HepG2 (cell line): ENCODE measurements at regions not wholly inside any gene's neighbourhood (a gene's known extent, or its start where the extent isn't known, plus 50 kb on each side); places are given as distances from the start of the nearest gene placed in this dataset.
A peak's percentile ranks its signal among the peaks of the same experiment; 100 is the strongest.

Source experiments
- ATAC-seq: fragments of 200-7000 bp; cut with Tn5 transposase; 3 replicates; pipeline ENCODE4 v1.9.1; 2020; ENCODE audit warnings: mild to moderate bottlenecking, moderate library complexity
- BruUV-seq: library from RNA; stranded (reverse); fragments of 400-500 nt; replicated peaks from 2 replicates; lab custom pipeline; 2021; lab: Mats Ljungman, UMichigan
- CTCF ChIA-PET: fragments of 300-600 bp; formaldehyde crosslinking; extraction: SDS; loops from one replicate; lab custom pipeline; 2021; ENCODE audit warnings: low total read pairs, inconsistent platforms, low intra/inter-chr PET ratio; lab: Yijun Ruan, JAX
- POLR2A ChIA-PET: fragments of 350-600 bp; sonication (Branson Sonifier 250); formaldehyde crosslinking; loops from one replicate; lab custom pipeline; 2020; ENCODE audit warnings: antibody characterized with exemption, inconsistent platforms; lab: Yijun Ruan, JAX
- DNase-seq: peaks from one replicate; pipeline ENCODE4 v3.0.0-alpha.2; 2015; ENCODE audit warnings: low spot score
- FAIRE-seq: peaks from 3 replicates; lab custom pipeline; 2011; peaks lifted over from hg19 to GRCh38; lab: Jason Lieb, UNC
- H2AFZ ChIP-seq: one replicate; pipeline ENCODE4 v1.6.1; 2011; ENCODE audit warnings: low read length, inconsistent platforms
- H3K27ac ChIP-seq: fragments of 300-600 bp; 3 replicates; pipeline ENCODE4 v1.8.0; 2011; ENCODE audit warnings: mixed run types, mild to moderate bottlenecking, mixed read lengths, low read length, inconsistent platforms; ENCODE audit not compliant: insufficient read depth; ENCODE audit errors: extremely low read length
- H3K27me3 ChIP-seq, 2 experiments: fragments of 200-600 bp in 1 of 2; 2 replicates in 1 of 2; 3 replicates in 1 of 2; pipeline versions ENCODE4 v1.6.0 to v1.8.0; 2011; ENCODE audit warnings: low read length in 2 of 2, mild to moderate bottlenecking in 2 of 2, moderate library complexity in 2 of 2, inconsistent platforms in 1 of 2; ENCODE audit not compliant: insufficient read depth in 2 of 2, control insufficient read depth in 1 of 2
- H3K36me3 ChIP-seq, 2 experiments: fragments of 200-600 bp in 1 of 2; replicated peaks in 1 of 2; 2 replicates in 1 of 2; 3 replicates in 1 of 2; pipeline versions ENCODE4 v1.5.1 to v1.8.0; 2011; ENCODE audit warnings: low read length in 2 of 2, inconsistent platforms in 1 of 2; ENCODE audit not compliant: insufficient read depth in 2 of 2, control insufficient read depth in 1 of 2
- H3K4me1 ChIP-seq: 2 replicates; pipeline ENCODE4 v1.5.1; 2012; ENCODE audit warnings: low read length, inconsistent platforms; ENCODE audit not compliant: insufficient read depth
- H3K4me2 ChIP-seq: 2 replicates; pipeline ENCODE4 v1.6.0; 2011; ENCODE audit warnings: low read depth, low read length, inconsistent platforms
- H3K4me3 ChIP-seq, 3 experiments: fragments of 200-600 bp in 1 of 3; sonication (generic), shearing (Covaris generic) in 1 of 3; replicated peaks in 1 of 3; 2 replicates each; pipeline ENCODE4 v1.5.1; 2011 to 2016; ENCODE audit warnings: low read length in 3 of 3, inconsistent platforms in 2 of 3, low read depth in 2 of 3, mild to moderate bottlenecking in 2 of 3, control low read depth in 1 of 3, mixed read lengths in 1 of 3; ENCODE audit not compliant: insufficient read depth in 1 of 3
- H3K79me2 ChIP-seq: one replicate; pipeline ENCODE4 v1.6.1; 2011; ENCODE audit warnings: low read length, inconsistent platforms; ENCODE audit not compliant: insufficient read depth
- H3K9ac ChIP-seq: 2 replicates; pipeline ENCODE4 v1.6.0; 2011; ENCODE audit warnings: mild to moderate bottlenecking, low read depth, low read length, inconsistent platforms; ENCODE audit not compliant: insufficient read depth
- H3K9me3 ChIP-seq: 2 replicates; pipeline ENCODE4 v1.5.1; 2012; ENCODE audit warnings: mild to moderate bottlenecking, low read length
- H4K20me1 ChIP-seq: 2 replicates; pipeline ENCODE4 v1.6.0; 2011; ENCODE audit warnings: inconsistent platforms, mild to moderate bottlenecking, low read length, moderate library complexity; ENCODE audit not compliant: insufficient read depth
- DBP ChIP-seq: sonication (generic); formaldehyde crosslinking; IDR thresholded peaks from 2 replicates; pipeline ENCODE4 v1.4.0; 2020; ENCODE audit warnings: missing genetic modification reagents; ENCODE audit errors: not compliant biosample characterization
- DDIT3 ChIP-seq: sonication (generic); formaldehyde crosslinking; IDR thresholded peaks from 2 replicates; pipeline ENCODE4 v1.4.0; 2020; ENCODE audit warnings: mild to moderate bottlenecking, missing genetic modification reagents
- FOXA3 ChIP-seq: IDR thresholded peaks from 2 replicates; pipeline ENCODE4 v1.6.1; 2016; ENCODE audit warnings: missing genetic modification reagents, missing compliant biosample characterization
- KAT8 ChIP-seq: IDR thresholded peaks from 2 replicates; pipeline ENCODE4 v1.6.1; 2016; ENCODE audit warnings: missing genetic modification reagents, missing compliant biosample characterization
- MATR3 ChIP-seq: sonication (generic); formaldehyde crosslinking; IDR thresholded peaks from 2 replicates; pipeline ENCODE4 v1.4.0; 2020; ENCODE audit warnings: missing genetic modification reagents
- NFIC ChIP-seq: IDR thresholded peaks from 2 replicates; pipeline ENCODE4 v1.6.1; 2012; ENCODE audit warnings: mild to moderate bottlenecking, low read length, inconsistent platforms
- ZHX2 ChIP-seq, 2 experiments: sonication (generic) in 1 of 2; formaldehyde crosslinking in 1 of 2; IDR thresholded peaks; 2 replicates each; pipeline versions ENCODE4 v1.6.1 to v1.9.0; 2014 to 2022; ENCODE audit warnings: antibody characterized with exemption in 1 of 2, borderline replicate concordance in 1 of 2, inconsistent platforms in 1 of 2, low read depth in 1 of 2, missing genetic modification reagents in 1 of 2
- ZNF138 ChIP-seq: sonication (generic); formaldehyde crosslinking; IDR thresholded peaks from 2 replicates; pipeline ENCODE4 v1.5.0; 2020; ENCODE audit warnings: mild to moderate bottlenecking, low read depth, missing genetic modification reagents
- ZNF263 ChIP-seq: sonication (generic); formaldehyde crosslinking; IDR thresholded peaks from 2 replicates; pipeline ENCODE4 v1.4.0; 2020; ENCODE audit warnings: missing genetic modification reagents
- ZNF280D ChIP-seq: sonication (generic); formaldehyde crosslinking; IDR thresholded peaks from 2 replicates; pipeline ENCODE4 v1.5.1; 2020; ENCODE audit warnings: mild to moderate bottlenecking, missing genetic modification reagents
- ZNF652 ChIP-seq: IDR thresholded peaks from 2 replicates; pipeline ENCODE4 v1.6.1; 2016; ENCODE audit warnings: low read depth, borderline replicate concordance
- WGBS: methylation state at CpG from one replicate; pipeline ENCODE4 v1.1.6; 2017; ENCODE audit warnings: low lambda C conversion rate; 5-methylcytosine and 5-hydroxymethylcytosine counted together
- in situ Hi-C: cut with HindIII; loops from 2 replicates; pipeline ENCODE4 v1.10.0; 2017; ENCODE audit warnings: low pct_unique_long_range_greater_than_20kb; ENCODE audit not compliant: extremely low pct_ligation_motif_present
- intact Hi-C: fragments of 100-400 bp; cut with micrococcal nuclease; formaldehyde crosslinking; loops from one replicate; pipeline ENCODE4 v1.10.0; 2022; ENCODE audit not compliant: unreplicated experiment

DNA sequence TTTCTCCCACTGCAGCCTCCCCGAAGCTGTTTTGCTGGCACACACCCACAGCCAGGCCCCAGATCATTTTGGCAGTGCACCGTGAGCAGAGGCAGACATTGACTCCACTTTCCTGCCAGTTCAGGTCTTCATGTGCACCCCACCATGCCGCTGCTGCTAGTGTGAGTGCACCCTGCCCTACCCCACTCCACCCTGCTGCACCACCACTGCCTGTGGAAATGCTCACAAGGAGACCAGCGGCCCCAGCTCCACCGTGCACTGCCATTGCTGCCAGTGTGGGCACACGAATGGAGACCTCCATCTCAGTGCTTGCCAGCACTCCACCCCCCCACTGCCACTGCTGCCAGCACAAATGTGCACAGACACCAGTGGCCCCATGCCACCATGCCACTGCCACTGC, 277.6 kb upstream of the ZC4H2 start (continued):
- no peak for TF ChIP-seq ZNF280D (CRISPR knock-in tag)
- TF ChIP-seq FOXA3 = no peak
- TF ChIP-seq, all 625 proteins: peak for 0

- CTCF ChIA-PET = no interaction called here
- ATAC-seq = peak; percentile 98
- 0 out of 2 replicates have a peak, but pooled peaks have one; percentile 23 for TF ChIP-seq NFIC
- TF ChIP-seq ZNF652 (CRISPR knock-in tag) = peak; percentile 60; the same call in 1 of the 2 replicates
- no peak for TF ChIP-seq ZHX2 (IDR thresholded peaks at IDR 0.05; ENCODE audit: low read depth)
- no peak for TF ChIP-seq ZHX2 (CRISPR knock-in tag; IDR thresholded peaks at IDR 0.05; ENCODE audit: borderline replicate concordance)
- TF ChIP-seq MATR3 (CRISPR knock-in tag) = no peak
- no peak for TF ChIP-seq ZNF138 (CRISPR knock-in tag)
- TF ChIP-seq DBP (CRISPR knock-in tag) = no peak
- TF ChIP-seq ZNF263 (CRISPR knock-in tag) = peak; percentile 75
- TF ChIP-seq KAT8 = peak; percentile 24; the same call in 1 of the 2 replicates
- TF ChIP-seq DDIT3 (CRISPR knock-in tag) = no peak
Measured at GRCh38 chrX:65241059-65241721, 264.9 kb upstream of the ZC4H2 start.

More at GRCh38 chrX:65241059-65241721, 264.9 kb upstream of the ZC4H2 start:
- peaks cover 40% of the 10 kb centered on the region for H3K4me1 ChIP-seq
- H3K4me2 ChIP-seq = peak overlapping the region; percentile 70
- no peak overlapping the region for H2AFZ ChIP-seq
- H3K27ac ChIP-seq = peak overlapping the region; percentile 78
- H3K27me3 ChIP-seq = no peaks in the 10 kb centered on the region
- BruUV-seq = no TSS peak
- no peaks in the 10 kb centered on the region for H3K79me2 ChIP-seq
- FAIRE-seq (peak; percentile 79), DNase-seq (peak; percentile 83)
- intact Hi-C loops = loop anchor here (1.0 to 2.0 kb wide), 2 partner anchors 44 to 210 kb away; no protein-coding TSS in a partner anchor
- POLR2A ChIA-PET = interaction anchor here (1.1 to 2.3 kb wide), 2 partner anchors 39 to 45 kb away, joined by 3 to 16 read pairs; no protein-coding TSS in a partner anchor
- no CpG with 5 or more reads among the region's 4 CpGs for WGBS
- H3K9me3 ChIP-seq = no peaks in the 10 kb centered on the region
- in situ Hi-C loops = no loop called here
- H3K4me3 ChIP-seq = peak overlapping the region; percentile 30 to 50 (median 38); a peak in 5 of 6 replicates
- H3K36me3 ChIP-seq = no peaks in the 10 kb centered on the region
- H4K20me1 ChIP-seq = no peaks in the 10 kb centered on the region
- peak overlapping the region; percentile 36; the same call in 1 of the 2 replicates for H3K9ac ChIP-seq
